Upper lobe of right lung (tissue), 1 donor: ENCODE measurements at regions not wholly inside any gene's neighbourhood (a gene's known extent, or its start where the extent isn't known, plus 50 kb on each side); places are given as distances from the start of the nearest gene placed in this dataset.

Source experiments
- ATAC-seq: fragments of 200-7000 bp; cut with Tn5 transposase; one replicate; pipeline ENCODE4 v1.9.1; 2020; ENCODE audit warnings: mild to moderate bottlenecking, moderate library complexity
- DNase-seq: peaks from one replicate; pipeline ENCODE4 v3.0.0-alpha.2; 2020
- H3K27ac ChIP-seq: fragments of 200-600 bp; one replicate; pipeline ENCODE4 v1.8.0; 2022
- H3K27me3 ChIP-seq: fragments of 200-600 bp; one replicate; pipeline ENCODE4 v1.8.0; 2022; ENCODE audit warnings: mild to moderate bottlenecking
- H3K36me3 ChIP-seq: fragments of 200-600 bp; one replicate; pipeline ENCODE4 v1.8.0; 2022
- H3K4me1 ChIP-seq: fragments of 200-600 bp; one replicate; pipeline ENCODE4 v1.8.0; 2022
- H3K4me3 ChIP-seq: fragments of 200-600 bp; one replicate; pipeline ENCODE4 v1.8.0; 2022; ENCODE audit warnings: mild to moderate bottlenecking
- H3K9me3 ChIP-seq: fragments of 200-600 bp; one replicate; pipeline ENCODE4 v1.8.0; 2022
- CTCF ChIP-seq: fragments of 200-600 bp; IDR thresholded peaks from one replicate; pipeline ENCODE4 v1.8.0; 2022; ENCODE audit warnings: antibody characterized with exemption
- intact Hi-C: fragments of 100-400 bp; cut with DNase I; formaldehyde crosslinking; loops from one replicate; pipeline ENCODE4 v1.11.0; 2022
- donor health status: DM: no; HTN: yes; CAD: no; lungs with severe emphysema.

- no peaks in the 10 kb centered on the region for H3K4me1 ChIP-seq
- H3K9me3 ChIP-seq = no peaks in the 10 kb centered on the region
- H3K27ac ChIP-seq = no peak overlapping the region
- no peaks in the 10 kb centered on the region for H3K27me3 ChIP-seq
- no peaks in the 10 kb centered on the region for H3K36me3 ChIP-seq
- H3K4me3 ChIP-seq = no peak overlapping the region
- no peak for ATAC-seq
- intact Hi-C loops = no loop called here
- DNase-seq = no peak
- TF ChIP-seq CTCF = no peak
Measured at GRCh38 chr14:45633220-45633984, 380.4 kb upstream of the MIS18BP1 start.

- Histone ChIP-seq H3K4me3 (no peak overlapping the region), H3K36me3 (no peaks in the 10 kb centered on the region), H3K4me1 (no peaks in the 10 kb centered on the region), H3K27me3 (no peaks in the 10 kb centered on the region), H3K27ac (no peak overlapping the region), H3K9me3 (no peaks in the 10 kb centered on the region)
- intact Hi-C loops = no loop called here
- TF ChIP-seq CTCF = no peak
- DNase-seq = no peak
- no peak for ATAC-seq
Measured at GRCh38 chr14:45621731-45622130, 368.7 kb upstream of the MIS18BP1 start.

GRCh38 chr14:45619831-45620230, 366.8 kb upstream of the MIS18BP1 start:
- intact Hi-C loops = no loop called here
- no peak overlapping the region for H3K27ac ChIP-seq
- H3K27me3 ChIP-seq = no peaks in the 10 kb centered on the region
- DNase-seq (no peak), ATAC-seq (no peak)
- H3K4me3 ChIP-seq = no peak overlapping the region
- no peaks in the 10 kb centered on the region for H3K4me1 ChIP-seq
- H3K9me3 ChIP-seq = no peaks in the 10 kb centered on the region
- TF ChIP-seq CTCF = no peak
- no peaks in the 10 kb centered on the region for H3K36me3 ChIP-seq

GRCh38 chr14:45610318-45610717, 357.3 kb upstream of the MIS18BP1 start:
- TF ChIP-seq CTCF = peak; percentile 17
- no peaks in the 10 kb centered on the region for H3K9me3 ChIP-seq
- ATAC-seq (peak; percentile 53), DNase-seq (no peak)
- no peak overlapping the region for H3K27ac ChIP-seq
- no peaks in the 10 kb centered on the region for H3K36me3 ChIP-seq
- H3K4me3 ChIP-seq = no peak overlapping the region
- intact Hi-C loops = no loop called here
- no peaks in the 10 kb centered on the region for H3K4me1 ChIP-seq
- no peaks in the 10 kb centered on the region for H3K27me3 ChIP-seq

GRCh38 chr14:45587142-45587541, 334.1 kb upstream of the MIS18BP1 start:
- no peak for TF ChIP-seq CTCF
- H3K27me3 ChIP-seq = no peaks in the 10 kb centered on the region

GRCh38 chr14:45559626-45560025, 306.6 kb upstream of the MIS18BP1 start:
- no peak overlapping the region for H3K27ac ChIP-seq
- no peaks in the 10 kb centered on the region for H3K4me1 ChIP-seq
- H3K4me3 ChIP-seq = no peak overlapping the region
- no peaks in the 10 kb centered on the region for H3K36me3 ChIP-seq
- H3K27me3 ChIP-seq = no peaks in the 10 kb centered on the region
- intact Hi-C loops = no loop called here
- DNase-seq = no peak
- no peak for TF ChIP-seq CTCF
- no peaks in the 10 kb centered on the region for H3K9me3 ChIP-seq
- no peak for ATAC-seq

More at GRCh38 chr14:45587142-45587541, 334.1 kb upstream of the MIS18BP1 start:
- no peaks in the 10 kb centered on the region for H3K4me1 ChIP-seq
- H3K9me3 ChIP-seq = no peaks in the 10 kb centered on the region
- intact Hi-C loops = no loop called here
- ATAC-seq (no peak), DNase-seq (no peak)
- H3K36me3 ChIP-seq = no peaks in the 10 kb centered on the region
- no peak overlapping the region for H3K4me3 ChIP-seq
- no peak overlapping the region for H3K27ac ChIP-seq
